Right hindlimb (tissue), 1 donor: ENCODE measurements at regions not wholly inside any gene's neighbourhood (a gene's known extent, or its start where the extent isn't known, plus 50 kb on each side); places are given as distances from the start of the nearest gene placed in this dataset.

Source experiments
- DNase-seq: peaks from one replicate; pipeline ENCODE4 v3.0.0-alpha.2; 2018

DNA sequence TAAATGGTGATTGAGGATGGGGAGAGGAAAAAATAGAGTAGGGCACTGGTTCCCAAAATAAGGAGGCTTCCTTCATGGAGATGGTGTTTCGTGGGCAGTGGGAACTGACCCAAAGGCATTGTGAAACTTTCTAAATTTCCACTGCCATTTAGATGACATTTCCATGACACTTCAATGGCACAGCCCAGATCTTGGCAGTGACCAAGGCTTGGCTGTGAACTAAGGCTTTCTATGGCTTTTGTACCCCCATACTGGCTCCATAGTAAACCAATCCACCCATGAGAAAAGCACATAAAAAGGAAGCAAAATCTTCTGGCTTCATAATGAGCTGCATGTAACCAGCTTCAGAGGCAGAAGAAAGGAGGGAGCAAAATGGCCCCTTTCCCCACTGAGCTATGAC, 321.0 kb upstream of the TLE4 start:
- no peak for DNase-seq

DNA sequence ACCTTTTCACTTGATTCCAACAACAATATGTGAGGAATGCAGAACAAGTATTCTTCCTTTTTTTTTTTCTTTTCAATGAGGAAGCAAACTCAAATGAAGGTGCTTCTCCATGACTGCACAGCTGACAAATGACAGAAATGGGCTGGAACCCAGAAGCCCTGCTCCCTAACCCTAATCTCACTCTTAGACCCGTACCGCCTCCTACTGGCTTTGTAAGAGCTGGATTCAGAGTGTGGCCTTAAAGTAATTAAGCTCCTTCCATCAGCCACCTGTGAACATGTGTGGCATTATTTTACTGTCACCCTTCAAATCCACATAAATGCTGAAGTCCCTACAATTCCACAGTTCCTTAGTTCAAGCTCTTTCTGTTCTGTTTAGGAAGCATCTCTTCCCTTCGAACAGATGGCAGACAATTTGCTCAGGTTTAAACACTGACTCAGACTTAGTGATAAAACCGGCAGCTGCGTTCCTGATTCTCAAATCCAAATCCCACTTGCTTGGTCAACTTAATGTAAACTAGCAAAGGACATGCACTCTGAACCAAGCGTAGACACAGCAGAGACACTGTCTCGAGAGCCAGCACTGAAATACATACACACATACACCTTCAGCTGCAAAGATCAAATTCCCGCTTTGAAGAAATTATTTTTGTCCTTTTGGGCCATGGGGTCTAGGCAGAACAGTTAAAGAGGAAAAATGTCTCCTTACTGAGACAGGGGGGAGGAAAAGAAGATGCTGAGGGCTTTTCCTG, 316.7 kb upstream of the TLE4 start:
- no peak for DNase-seq

DNA sequence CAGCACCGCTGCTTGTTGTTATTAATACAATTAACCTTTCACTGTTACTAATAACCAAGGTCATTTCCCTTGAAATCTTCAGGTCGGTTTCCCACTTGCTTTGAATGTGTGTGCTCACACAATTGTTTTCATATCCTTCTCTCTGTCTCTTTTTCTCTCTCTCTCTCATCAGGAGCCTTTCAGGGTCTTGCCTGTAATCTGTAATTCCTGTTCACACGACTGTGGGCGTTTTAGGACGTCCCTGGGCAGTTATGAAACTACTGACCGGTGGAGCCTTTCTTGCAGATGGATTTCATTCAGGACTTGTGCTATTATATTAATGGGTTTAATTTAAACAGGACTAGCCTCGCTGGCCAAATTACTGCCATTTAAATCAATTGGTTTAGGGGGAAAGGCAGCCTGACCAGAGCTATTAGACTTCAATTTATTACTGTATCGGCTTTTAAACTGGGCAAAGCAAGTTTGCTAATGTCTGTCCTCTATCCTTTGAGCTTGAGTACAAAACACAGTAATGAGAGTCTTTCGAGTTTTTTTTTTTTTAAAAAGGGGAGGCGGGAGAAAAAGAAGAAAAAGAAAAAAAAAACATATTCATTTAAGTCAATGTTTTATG, 316.0 kb upstream of the TLE4 start:
- DNase-seq = no peak

DNA sequence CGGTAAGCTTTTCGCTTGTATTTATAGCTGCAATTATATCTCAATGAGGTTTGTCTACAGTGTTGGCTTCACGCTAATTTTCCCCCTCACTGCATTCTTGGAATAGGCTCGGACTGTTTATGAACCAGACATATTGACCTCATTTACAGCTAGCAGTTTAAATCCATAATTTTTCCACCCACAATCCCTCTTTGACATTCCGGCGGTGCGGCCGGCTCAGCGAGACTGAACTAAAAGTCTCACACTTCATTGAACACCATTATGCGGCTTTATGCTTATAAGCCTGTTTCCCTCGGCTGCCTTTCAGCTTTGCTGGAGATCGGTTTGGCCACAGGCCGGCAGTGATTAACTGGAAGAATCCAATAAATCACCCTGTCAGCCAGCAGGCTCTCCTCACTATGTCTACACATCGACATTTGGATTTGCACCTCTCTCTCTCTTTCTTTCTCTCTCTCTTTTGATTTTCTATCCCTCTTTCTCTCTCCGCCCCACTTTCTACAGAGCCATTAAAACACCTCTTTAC, 315.0 kb upstream of the TLE4 start:
- peak; percentile 69 for DNase-seq

DNA sequence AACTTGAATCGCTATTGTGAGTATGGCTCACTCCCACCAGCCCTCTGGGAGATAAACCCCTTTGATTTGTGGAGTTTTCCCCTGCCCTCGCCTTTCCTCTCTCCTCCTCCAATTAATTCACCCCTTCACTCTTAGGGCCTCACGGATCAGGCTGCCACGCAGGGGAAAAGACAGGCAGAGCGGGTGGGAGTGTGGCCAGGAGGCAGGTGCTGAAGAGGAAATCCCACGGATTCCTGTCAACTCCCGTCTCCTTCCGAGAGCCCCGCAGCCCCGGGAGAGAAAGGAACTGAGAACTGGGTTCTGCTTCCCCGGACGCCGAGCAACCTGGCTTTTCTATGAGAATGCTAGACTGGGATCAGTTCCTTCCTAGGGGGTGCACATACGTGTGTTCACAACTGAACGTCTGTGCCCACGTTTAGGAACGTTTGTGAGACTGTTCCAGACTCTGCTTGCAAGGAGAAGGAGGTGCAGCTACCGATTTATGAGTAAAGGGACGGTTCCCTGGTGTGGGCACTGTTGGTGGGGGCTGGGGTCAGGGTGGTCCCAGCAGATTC, 314.5 kb upstream of the TLE4 start:
- peak; percentile 48 for DNase-seq

DNA sequence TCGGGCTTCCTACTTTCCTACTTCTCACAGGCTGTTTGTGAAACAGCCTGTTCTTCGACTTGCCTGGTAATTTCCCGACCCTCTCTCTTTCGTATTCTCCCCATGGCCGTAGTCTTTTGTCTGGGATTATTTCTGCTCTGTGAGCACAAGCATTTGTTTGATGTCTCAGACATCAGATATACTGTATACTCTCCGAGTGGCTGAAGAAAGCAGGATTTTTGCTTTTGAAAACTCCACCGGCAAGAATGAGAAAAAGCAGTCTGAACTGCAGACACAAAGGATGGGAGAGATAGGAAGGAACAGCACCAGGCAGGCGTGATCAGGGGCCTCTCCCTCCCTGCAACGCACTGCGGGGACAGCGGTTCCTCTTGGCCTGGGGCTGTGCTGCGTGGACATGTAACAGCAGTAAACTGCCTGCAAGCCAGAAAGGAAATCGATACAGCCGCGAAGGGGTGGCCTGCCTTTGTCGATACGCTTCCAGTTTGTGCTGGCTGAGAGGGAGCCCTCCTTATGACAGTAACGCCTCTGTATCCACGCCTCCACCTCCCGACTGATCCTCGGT, 313.9 kb upstream of the TLE4 start:
- DNase-seq = no peak

DNA sequence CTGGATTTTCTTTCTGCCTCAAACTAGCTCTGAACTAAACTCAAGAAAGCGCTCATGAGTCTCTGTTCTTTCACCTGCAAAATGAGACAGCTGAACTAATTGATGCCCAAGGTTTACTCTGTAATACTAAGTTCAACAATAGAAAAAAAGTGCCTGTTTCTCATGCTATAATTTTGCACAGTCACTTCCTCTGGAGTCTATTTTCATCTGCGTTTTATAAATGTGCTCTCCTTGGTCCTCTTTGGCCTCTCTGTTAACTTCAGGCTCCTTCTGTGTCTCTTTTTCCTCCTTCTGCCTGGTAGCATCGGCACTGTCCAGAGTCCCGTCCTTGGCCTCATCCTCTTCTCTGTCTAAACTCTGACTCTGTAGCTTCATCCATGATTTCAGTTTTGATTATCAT, 311.9 kb upstream of the TLE4 start:
- no peak for DNase-seq

DNA sequence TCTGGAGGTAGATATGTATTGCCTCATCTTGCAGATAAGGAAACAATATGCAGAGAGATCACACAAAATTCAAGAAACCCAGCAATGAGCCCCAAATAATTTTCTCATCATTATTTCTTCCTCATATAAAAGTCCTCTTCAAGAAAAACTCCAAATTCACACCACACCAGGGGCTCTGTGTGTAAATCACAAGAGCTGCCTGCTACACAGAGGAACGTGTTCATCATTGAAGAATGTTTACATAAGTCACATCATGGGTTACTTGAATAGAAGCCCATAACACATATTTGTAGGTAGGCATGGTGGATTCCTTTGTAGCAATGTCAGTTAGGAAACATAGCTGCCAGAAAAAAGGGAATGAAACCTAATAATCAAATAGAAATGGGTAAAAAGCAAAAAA, 308.1 kb upstream of the TLE4 start:
- DNase-seq = no peak

DNA sequence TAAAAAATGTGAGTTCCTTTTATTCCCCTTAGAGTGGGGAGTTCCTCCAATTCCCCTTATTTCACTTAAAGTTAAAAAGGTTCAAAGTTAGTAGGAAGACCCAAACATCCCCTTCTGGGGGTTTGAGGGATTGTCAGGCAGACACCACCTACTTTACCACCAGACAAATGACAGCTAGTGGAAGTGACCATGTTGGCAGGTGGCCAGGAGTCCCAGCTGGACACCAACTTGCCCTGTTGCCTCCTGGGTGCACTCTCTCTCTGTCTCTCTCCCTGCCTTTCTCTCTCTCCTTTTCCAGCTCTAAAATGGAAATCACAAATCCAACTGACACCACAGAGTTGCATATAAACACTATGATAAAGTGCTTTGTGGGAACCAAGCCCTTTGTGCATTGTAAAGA, 307.7 kb upstream of the TLE4 start:
- DNase-seq = no peak

DNA sequence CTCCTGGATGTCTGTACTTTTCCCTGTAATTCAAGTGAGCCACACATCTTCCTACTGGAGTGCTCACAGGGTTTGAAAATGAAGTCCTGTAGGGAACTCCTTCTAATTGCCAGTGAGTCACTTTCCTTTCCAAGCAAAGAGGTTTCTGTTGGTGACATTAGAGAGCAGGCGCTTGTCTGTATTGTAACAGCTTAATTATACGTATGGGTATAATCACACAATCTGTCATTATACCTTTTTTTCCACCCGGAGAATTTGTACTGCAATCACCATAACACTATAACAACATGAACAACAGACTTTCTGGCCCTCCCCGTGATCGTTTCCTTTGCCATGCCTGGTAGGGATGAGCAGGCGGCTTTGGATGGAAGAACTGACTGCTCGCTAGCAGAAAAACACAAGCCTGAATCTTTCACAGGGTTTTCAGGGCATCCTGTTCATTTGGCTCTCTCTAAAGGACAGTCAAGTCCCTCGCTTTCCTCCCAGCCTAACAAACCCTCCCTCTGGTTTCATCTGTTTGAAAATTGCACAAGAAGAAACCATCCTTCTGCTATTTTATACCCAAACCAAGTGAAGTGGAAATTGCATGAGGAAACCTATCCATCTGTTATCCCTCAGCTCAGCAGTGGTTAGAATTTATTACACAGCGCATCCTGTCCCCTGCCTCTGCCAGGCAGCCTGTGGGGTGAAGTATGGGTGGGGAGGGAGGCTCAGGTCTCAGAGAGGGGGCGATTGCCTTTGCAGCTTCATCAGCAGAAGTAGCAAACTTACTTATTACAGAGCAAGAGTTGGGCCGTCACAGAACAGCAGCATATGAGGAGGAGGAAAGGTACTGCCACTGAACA, 307.0 kb upstream of the TLE4 start:
- no peak for DNase-seq

DNA sequence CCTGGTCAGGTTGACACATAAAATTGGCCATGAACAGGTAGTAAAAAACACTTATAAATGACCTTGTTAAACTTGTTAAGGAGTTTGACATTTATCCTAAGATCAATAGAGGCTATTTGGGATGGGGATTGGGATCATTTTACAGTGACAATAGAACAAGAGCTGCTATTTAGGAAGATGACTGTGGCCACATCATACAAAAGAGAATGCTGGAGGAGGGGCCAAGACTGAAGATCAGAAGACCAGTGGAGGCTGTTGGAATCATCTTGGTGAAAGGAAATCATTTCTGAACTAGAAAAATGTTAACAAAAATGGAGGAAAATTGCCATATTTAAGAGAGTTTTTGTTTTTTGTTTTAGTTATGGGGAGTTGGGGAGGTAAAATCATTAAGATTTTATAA, 304.8 kb upstream of the TLE4 start:
- DNase-seq = no peak

DNA sequence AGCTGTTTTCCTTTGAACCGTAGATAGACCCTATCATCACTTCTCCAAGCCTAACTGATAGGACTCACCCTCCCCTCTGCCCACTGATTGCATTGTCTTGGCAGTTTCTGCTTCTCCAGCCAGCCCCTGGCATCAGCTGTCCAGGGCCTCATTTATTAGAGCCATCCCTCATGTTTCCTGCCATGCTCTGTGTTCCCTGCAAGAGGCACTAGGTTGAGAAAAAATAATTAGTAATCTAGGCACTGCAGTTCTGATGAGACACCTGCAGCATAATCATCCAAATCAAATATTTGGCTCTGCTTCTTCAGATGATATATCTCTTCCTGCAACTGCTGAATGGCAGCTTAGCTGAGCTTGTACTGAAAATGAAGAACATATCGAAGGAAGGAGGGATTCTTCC, 303.0 kb upstream of the TLE4 start:
- DNase-seq = no peak

DNA sequence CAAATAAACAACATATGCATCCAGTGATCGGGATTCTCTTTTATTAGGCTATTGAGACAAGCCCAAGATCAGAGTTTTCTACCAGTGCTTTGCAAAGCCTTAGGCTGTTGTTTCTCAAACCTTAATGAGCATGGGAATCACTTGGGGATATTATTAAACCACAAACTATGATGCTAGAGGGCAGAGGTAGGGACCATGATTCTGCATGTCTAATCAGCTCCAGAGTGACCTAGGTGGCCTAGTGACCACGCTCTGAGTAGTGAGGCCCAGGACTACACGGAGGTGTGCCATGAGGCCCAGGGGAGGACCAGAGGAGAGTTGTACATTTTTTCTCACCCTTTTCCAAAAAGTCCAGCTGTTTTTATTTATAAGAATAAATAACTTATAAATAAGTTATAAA, 298.5 kb upstream of the TLE4 start:
- DNase-seq = no peak

DNA sequence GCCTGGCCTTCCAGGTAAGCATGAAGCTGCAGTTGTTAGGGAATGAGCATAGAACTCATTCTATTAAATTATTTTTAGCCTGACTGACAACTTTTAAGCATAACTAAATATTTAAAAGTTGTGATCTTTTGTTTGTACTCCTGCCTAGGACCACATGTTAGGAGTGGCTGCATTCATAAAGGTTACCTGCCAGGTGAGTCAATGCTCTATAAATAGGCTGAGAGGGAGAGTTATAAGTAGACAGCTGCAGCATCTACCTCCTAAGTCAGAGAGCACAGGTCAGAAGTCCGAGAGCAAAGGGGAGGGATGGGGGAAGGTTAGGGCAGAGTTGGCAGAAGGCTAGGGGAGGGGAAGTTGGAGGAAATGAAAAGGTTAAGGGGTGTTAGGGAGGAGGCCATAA, 292.4 kb upstream of the TLE4 start:
- DNase-seq = no peak

DNA sequence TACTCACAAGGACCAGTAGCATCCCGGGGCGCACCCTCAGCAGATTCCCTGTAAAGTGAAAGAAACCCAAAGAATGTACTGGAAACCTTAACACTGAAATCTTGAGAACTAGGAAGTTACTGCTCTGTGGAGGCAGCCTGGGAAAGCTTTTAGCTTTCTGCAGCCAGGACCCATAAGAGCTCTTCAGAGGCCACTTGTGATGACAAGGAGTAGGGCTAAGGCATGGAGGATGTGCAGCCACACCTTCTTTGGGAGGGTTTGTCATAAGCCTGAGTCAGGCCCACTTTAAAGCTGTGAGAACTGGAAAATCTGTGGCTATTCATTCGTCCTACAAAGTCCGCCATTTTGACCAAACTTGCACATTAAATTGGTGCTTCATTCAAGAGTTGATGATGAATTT, 291.1 kb upstream of the TLE4 start:
- no peak for DNase-seq

DNA sequence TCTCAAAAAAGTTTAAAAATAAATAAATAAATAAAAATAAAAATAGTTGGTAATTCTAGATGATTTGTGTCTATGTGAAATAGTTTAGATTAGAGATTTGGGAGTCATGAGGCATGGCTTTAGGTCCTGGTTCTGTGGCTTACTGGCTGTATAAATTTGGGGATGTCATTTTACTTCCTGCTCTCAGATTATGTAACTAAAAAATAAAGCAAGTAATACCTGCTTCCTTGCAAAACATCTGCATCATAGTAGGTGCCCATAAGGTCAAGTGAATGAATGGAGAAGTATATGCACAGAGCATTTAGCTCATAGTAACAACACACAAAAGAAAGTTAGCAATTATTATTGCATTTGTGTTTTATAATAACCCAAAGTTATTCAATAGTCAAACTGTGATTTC, 287.7 kb upstream of the TLE4 start:
- no peak for DNase-seq

DNA sequence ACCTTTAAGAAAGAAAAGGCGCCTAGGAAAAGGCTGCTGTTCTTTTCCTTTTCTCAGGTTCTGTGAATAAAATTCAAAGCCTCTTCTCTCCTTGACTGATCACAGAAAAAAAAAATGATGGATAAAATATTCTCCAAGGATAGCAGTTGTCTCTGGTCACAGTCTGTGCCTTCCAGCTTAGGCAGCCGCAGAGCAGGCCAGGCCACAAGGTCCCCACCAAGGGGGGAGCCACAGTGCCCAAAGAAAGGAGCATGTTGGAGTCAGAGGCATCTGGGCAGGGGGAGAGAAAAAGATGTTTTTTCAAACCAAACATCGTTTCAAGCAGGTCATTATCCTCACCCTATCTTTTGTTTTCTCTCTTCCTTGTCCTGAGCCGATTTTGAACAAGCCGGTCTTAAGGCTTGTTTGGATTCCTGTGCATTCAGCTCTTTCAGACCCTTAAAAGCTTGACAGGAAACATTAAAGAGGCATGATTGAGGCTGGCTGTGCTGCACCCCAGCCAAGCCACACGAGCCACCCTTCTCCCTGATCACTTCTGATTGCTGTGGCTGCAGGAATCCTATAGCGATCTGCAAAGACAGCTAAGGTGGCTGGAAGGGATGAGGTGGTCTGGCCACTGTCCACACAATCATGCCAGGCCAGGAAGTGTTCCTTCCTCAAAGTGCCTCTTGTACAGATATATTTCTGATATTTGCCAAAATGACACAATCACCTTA, 284.6 kb upstream of the TLE4 start:
- no peak for DNase-seq

DNA sequence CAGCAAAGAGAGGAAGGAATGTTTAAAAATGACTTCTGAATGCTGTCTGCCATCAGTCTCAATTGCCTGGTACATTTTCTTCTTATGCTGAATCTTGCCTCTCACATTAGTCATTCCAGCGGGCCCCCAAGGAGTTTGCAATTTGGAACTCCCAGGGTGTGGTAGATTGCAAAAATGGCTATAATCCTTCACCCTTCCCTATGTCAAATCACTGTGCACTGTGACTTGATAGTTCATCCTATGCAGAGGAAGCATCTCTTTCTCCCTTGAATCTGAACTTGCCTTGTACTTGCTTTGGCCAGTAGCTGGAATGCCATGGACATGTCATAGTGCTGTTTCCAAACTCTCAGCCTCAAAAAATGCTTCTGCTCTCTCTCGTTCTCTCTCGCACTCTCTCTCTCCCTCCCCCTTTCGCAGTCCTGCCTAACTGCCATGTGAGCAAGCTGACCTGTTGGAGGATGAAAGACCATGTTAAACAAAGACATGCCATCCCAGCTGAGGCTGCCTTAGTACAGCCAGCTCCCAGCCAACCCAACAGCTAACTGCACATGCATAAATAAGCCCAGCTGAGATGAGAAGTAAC, 284.0 kb upstream of the TLE4 start:
- DNase-seq = no peak

DNA sequence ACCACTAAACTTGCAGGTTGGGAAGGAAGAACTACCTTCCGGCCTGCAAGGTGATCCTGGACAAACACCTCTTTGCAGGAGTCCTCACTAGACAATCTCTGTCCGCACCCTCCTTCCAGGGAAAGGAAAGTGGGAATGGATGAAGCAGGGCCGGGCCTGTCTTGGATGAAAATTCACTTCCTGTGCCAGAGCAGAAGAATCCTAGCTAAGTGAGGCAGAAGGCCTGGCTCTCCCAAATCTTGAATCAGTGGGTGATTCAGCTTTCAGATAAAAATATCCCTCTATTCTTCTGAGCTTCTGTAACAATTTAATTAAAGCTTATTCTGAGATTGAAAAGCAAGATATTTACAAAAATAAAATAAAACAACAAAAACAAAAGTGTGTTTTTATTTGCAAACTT, 281.9 kb upstream of the TLE4 start:
- DNase-seq = no peak

DNA sequence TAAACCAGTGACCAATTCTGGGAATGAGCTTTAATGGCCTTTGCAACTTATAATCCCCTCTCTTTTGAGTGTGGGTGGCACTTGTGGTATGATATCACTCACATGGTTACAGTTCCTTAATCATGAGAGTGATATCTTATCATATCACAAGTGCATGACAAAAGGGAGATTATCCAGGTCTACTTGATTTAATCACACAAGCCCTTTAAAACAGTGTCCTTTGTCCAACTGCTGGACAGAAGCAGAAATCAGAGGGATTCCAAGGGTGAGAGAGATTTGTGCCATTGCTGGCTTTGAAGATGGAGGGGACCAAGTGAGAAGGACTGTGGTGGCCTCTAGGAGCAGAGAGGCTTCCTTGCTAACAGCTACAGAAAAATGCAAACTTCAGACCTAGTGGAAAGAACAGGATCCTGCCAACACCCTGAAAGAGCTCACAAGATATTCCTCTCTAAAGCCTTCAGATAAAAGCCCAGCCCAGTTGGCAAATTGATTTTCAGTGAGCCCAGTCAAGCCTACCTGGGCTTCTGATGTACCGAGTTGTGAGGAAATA, 279.0 kb upstream of the TLE4 start:
- DNase-seq = no peak

DNA sequence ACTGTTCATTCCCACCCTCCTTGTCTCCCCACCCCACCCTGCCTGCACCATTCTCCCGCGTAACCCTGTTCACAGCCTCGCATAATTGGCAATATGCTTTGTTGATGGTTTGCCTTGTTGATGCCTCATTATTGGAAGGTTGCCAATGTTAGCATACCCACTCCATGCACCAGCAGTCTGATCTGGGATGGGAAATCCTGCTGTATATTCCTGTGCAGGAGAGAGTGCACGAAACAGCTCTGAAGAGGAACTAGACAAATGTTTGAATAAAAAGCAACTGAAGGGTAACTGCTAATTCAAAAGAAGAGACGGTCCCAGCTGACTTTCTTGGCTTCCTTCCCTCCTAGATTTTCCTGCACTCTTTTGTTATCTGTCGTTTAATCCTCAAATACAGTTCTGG, 271.7 kb upstream of the TLE4 start:
- no peak for DNase-seq

DNA sequence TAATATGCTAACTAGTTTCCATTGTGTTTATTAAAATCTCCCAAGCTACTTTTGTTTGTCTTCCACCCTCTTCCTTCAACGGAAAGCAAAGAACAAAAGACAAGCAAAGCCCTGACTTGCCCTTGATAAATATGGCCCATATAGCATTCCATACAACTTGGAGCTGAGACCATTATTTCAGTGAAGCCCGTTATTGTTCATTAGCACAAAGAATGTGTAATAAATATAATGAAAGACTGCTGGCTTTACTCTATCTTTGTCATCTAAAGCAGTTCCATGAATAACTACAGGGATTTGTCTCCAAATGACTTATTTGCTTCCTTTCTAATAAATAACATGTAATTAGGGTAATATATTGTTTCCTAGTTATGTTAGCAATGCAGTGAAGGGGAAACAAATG, 270.7 kb upstream of the TLE4 start:
- no peak for DNase-seq
